Natural killer cell (primary cell): ENCODE measurements at regions not wholly inside any gene's neighbourhood (a gene's known extent, or its start where the extent isn't known, plus 50 kb on each side); places are given as distances from the start of the nearest gene placed in this dataset.

Source experiments
- ATAC-seq, 3 donors: fragments of 150-1000 bp in 2 of 3; fragments of 200-7000 bp in 1 of 3; cut with Tn5 transposase; 1 replicate in 1 of 3; 2 replicates in 2 of 3; pipeline ENCODE4 v1.10.0; 2021; ENCODE audit warnings: mild to moderate bottlenecking in 2 of 3, moderate library complexity in 2 of 3
- DNase-seq, 2 donors: peaks; one replicate each; pipeline versions ENCODE4 v3.0.0 to v3.0.0-alpha.2; 2013 to 2021; ENCODE audit warnings: mixed read lengths in 1 of 2
- H3K27ac ChIP-seq: one replicate; pipeline ENCODE4 v1.5.1; 2013; ENCODE audit warnings: mild to moderate bottlenecking, low read length
- H3K27me3 ChIP-seq: one replicate; pipeline ENCODE4 v1.6.1; 2013; ENCODE audit warnings: low read length; ENCODE audit not compliant: control insufficient read depth, insufficient read depth
- H3K36me3 ChIP-seq: one replicate; pipeline ENCODE4 v1.6.1; 2013; ENCODE audit warnings: low read length; ENCODE audit not compliant: control insufficient read depth, insufficient read depth
- H3K4me1 ChIP-seq: one replicate; pipeline ENCODE4 v1.6.1; 2013; ENCODE audit warnings: low read length; ENCODE audit not compliant: control insufficient read depth, insufficient read depth
- H3K4me3 ChIP-seq: one replicate; pipeline ENCODE4 v1.5.1; 2013; ENCODE audit warnings: low read length
- H3K9me3 ChIP-seq: one replicate; pipeline ENCODE4 v1.6.1; 2013; ENCODE audit warnings: low read length; ENCODE audit not compliant: control insufficient read depth, insufficient read depth
- H3K27ac Mint-ChIP-seq, 2 donors: one replicate each; pipeline ENCODE4 v1.8.0; 2022; ENCODE audit warnings: mild to moderate bottlenecking in 2 of 2, mixed read lengths in 2 of 2, moderate library complexity in 1 of 2
- H3K27me3 Mint-ChIP-seq, 2 donors: one replicate each; pipeline ENCODE4 v1.8.0; 2022; ENCODE audit warnings: low read depth in 2 of 2, mixed read lengths in 2 of 2
- H3K36me3 Mint-ChIP-seq: one replicate; pipeline ENCODE4 v1.8.0; 2022; ENCODE audit warnings: mixed read lengths
- H3K4me1 Mint-ChIP-seq, 2 donors: one replicate each; pipeline ENCODE4 v1.8.0; 2022; ENCODE audit warnings: mixed read lengths in 2 of 2
- H3K4me3 Mint-ChIP-seq: one replicate; pipeline ENCODE4 v1.8.0; 2022; ENCODE audit warnings: mild to moderate bottlenecking, moderate library complexity, mixed read lengths
- H3K9me3 Mint-ChIP-seq, 2 donors: one replicate each; pipeline ENCODE4 v1.8.0; 2022; ENCODE audit warnings: mixed read lengths in 2 of 2
- CTCF ChIP-seq: fragments of 200-600 bp; IDR thresholded peaks from one replicate; pipeline ENCODE4 v1.8.0; 2022; ENCODE audit warnings: antibody characterized with exemption
- WGBS: methylation state at CpG from one replicate; pipeline ENCODE4 v1.1.7; 2013; ENCODE audit warnings: missing lambda C conversion rate; ENCODE audit not compliant: insufficient coverage; 5-methylcytosine and 5-hydroxymethylcytosine counted together
- intact Hi-C: fragments of 100-400 bp; cut with micrococcal nuclease; formaldehyde crosslinking; loops from one replicate; pipeline ENCODE4 v1.14.2; 2022

GRCh38 chr6:78528926-78529325, 338.4 kb upstream of the IRAK1BP1 start:
- 93% methylated on average over 2 of the region's 3 CpGs for WGBS
- Histone ChIP-seq H3K9me3 (peaks cover 5% of the 10 kb centered on the region), H3K4me1 (no peaks in the 10 kb centered on the region), H3K27ac (no peak overlapping the region), H3K36me3 (no peaks in the 10 kb centered on the region), H3K27me3 (no peaks in the 10 kb centered on the region), H3K4me3 (no peak overlapping the region)
- no peak for DNase-seq
- Mint-ChIP-seq H3K27me3 (no peaks in the 10 kb centered on the region), H3K4me1 (no peaks in the 10 kb centered on the region), H3K9me3 (peaks cover 5 to 14% of the 10 kb centered on the region in 2 donors), H3K4me3 (no peak overlapping the region), H3K36me3 (no peaks in the 10 kb centered on the region), H3K27ac (no peak overlapping the region)
- TF ChIP-seq CTCF = no peak
- intact Hi-C loops = no loop called here
- ATAC-seq = no peak

GRCh38 chr6:78530208-78530607, 337.1 kb upstream of the IRAK1BP1 start:
- 46% methylated on average over 2 of the region's 3 CpGs for WGBS
- Mint-ChIP-seq H3K27me3 (no peaks in the 10 kb centered on the region), H3K4me1 (no peaks in the 10 kb centered on the region), H3K9me3 (peaks cover 7 to 20% of the 10 kb centered on the region in 2 donors), H3K4me3 (no peak overlapping the region), H3K36me3 (no peaks in the 10 kb centered on the region), H3K27ac (no peak overlapping the region)
- Histone ChIP-seq H3K9me3 (peaks cover 5% of the 10 kb centered on the region), H3K4me3 (no peak overlapping the region), H3K27ac (no peak overlapping the region), H3K4me1 (no peaks in the 10 kb centered on the region), H3K27me3 (no peaks in the 10 kb centered on the region), H3K36me3 (no peaks in the 10 kb centered on the region)
- ATAC-seq (no peak), DNase-seq (no peak)
- intact Hi-C loops = no loop called here
- TF ChIP-seq CTCF = no peak

GRCh38 chr6:78533426-78533825, 333.9 kb upstream of the IRAK1BP1 start:
- Mint-ChIP-seq H3K4me3 (no peak overlapping the region), H3K9me3 (peaks cover 25 to 29% of the 10 kb centered on the region in 2 donors), H3K4me1 (no peaks in the 10 kb centered on the region), H3K36me3 (no peaks in the 10 kb centered on the region), H3K27me3 (no peaks in the 10 kb centered on the region), H3K27ac (no peak overlapping the region)
- 100% methylated on average over 1 of the region's 3 CpGs for WGBS
- no peaks in the 10 kb centered on the region for H3K36me3 ChIP-seq
- H3K4me3 ChIP-seq = no peak overlapping the region
- TF ChIP-seq CTCF = no peak
- intact Hi-C loops = no loop called here
- DNase-seq = no peak
- no peak overlapping the region for H3K27ac ChIP-seq
- ATAC-seq = no peak
- no peaks in the 10 kb centered on the region for H3K9me3 ChIP-seq
- no peaks in the 10 kb centered on the region for H3K27me3 ChIP-seq
- H3K4me1 ChIP-seq = no peaks in the 10 kb centered on the region

- no peak for ATAC-seq
- no peaks in the 10 kb centered on the region for H3K36me3 ChIP-seq
- H3K4me1 ChIP-seq = no peaks in the 10 kb centered on the region
- H3K9me3 Mint-ChIP-seq = peaks cover 25 to 28% of the 10 kb centered on the region in 2 donors
- no peak overlapping the region for H3K4me3 Mint-ChIP-seq
- no peak for TF ChIP-seq CTCF
- H3K27ac ChIP-seq = no peak overlapping the region
- no peaks in the 10 kb centered on the region for H3K27me3 Mint-ChIP-seq
- DNase-seq = no peak
- no peak overlapping the region for H3K27ac Mint-ChIP-seq
- intact Hi-C loops = no loop called here
- H3K4me3 ChIP-seq = no peak overlapping the region
- no peaks in the 10 kb centered on the region for H3K36me3 Mint-ChIP-seq
- H3K27me3 ChIP-seq = no peaks in the 10 kb centered on the region
- no peaks in the 10 kb centered on the region for H3K4me1 Mint-ChIP-seq
- no peaks in the 10 kb centered on the region for H3K9me3 ChIP-seq
These were observed 333.5 kb upstream of the IRAK1BP1 start for GRCh38 chr6:78533876-78534275.
